GM19351 (cell line): ENCODE measurements at regions not wholly inside any gene's neighbourhood (a gene's known extent, or its start where the extent isn't known, plus 50 kb on each side); places are given as distances from the start of the nearest gene placed in this dataset.

ENCODE experiments used
- ATAC-seq: cut with Tn5 transposase; IDR thresholded peaks from one replicate; pipeline ENCODE4 v1.9.1; 2021; ENCODE audit warnings: mild to moderate bottlenecking, moderate library complexity; ENCODE audit not compliant: unreplicated experiment

GRCh38 chr15:91784973-91785709 lies 68.4 kb upstream of the SLCO3A1 start:
- ATAC-seq, result no peak

- no peak for ATAC-seq
These were observed 66.3 kb upstream of the SLCO3A1 start for GRCh38 chr15:91787198-91787597.

GRCh38 chr15:91789136-91789535 lies 64.4 kb upstream of the SLCO3A1 start:
- ATAC-seq, result no peak

DNA sequence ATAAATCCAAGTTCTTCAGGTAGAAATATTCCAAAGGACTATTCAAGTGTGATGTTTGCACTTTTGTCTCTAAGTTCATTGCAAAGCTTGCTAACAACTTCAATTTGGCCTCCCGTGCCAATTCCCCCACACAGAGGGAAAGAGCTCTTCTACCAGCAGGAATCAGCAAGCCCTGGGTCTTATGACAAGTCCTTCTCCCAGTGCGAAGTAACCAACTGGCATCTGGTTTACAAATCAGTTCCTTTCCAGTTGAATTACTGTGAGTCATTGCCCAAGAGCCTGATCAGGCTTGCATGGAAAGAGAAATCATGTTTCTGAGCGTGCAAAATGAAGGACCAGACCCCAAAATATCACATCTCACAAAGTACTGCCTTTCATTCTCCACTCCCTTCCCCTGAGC lies 62.7 kb upstream of the SLCO3A1 start:
- ATAC-seq, result no peak

GRCh38 chr15:91793771-91794170 lies 59.7 kb upstream of the SLCO3A1 start:
- no peak for ATAC-seq

GRCh38 chr15:91795235-91795634 lies 58.3 kb upstream of the SLCO3A1 start:
- no peak for ATAC-seq

DNA sequence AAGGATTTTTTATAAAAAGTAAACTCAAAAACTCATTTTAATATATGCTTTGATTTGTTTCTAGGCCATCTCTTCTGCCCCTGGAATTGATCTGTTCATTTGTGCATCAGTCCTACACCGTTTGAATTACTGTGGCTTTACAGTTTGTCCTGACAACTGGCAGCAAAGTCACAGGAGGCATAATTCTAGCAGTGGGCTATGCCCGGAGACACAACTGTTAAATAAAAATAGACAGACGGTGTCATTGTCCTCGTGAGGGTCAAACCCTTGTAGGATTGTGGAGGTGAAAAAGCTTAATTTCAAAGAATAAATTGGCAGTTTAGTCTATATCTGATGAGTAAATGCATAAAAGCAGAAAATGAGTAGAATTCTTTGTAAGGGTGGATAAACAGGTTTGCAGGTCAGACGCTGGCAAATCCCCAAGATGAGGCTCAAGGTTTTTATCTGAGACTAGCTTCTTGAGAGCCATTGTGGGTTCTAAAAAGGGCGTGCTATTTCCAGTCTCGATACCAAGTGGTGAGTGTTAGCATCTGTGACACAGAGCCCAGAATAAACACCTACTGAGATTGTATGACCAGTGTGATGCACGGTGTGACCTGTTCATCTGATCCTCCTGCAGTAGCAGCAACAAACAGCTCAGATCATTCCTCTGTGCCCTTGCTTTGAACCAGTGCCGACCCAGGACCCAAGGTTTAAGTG lies 51.5 kb upstream of the SLCO3A1 start:
- no peak for ATAC-seq

DNA sequence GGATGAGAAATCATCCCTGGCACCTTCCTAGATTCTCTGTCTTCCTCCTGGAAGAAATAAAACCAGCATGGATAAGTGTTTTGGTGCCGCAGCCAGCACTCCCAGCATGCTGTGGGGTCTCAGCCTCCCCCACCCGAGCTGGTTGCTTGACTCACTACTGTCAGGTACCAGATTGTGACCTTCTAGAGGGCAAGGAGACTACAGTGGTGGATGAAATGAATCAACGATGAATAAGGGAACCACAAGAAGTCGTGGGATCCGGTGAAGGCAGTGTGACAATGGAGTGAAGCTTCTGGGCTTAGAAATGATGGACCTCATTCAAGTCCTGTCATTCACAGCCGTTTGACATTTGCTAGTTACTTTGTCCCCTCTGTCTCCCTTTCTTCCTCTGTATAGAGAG lies 50.2 kb upstream of the SLCO3A1 start:
- ATAC-seq, result no peak
